ENCODE measurements at regions not wholly inside any gene's neighbourhood (a gene's known extent, or its start where the extent isn't known, plus 50 kb on each side); places are given as distances from the start of the nearest gene placed in this dataset.
A peak's percentile ranks its signal among the peaks of the same experiment; 100 is the strongest.

DNA sequence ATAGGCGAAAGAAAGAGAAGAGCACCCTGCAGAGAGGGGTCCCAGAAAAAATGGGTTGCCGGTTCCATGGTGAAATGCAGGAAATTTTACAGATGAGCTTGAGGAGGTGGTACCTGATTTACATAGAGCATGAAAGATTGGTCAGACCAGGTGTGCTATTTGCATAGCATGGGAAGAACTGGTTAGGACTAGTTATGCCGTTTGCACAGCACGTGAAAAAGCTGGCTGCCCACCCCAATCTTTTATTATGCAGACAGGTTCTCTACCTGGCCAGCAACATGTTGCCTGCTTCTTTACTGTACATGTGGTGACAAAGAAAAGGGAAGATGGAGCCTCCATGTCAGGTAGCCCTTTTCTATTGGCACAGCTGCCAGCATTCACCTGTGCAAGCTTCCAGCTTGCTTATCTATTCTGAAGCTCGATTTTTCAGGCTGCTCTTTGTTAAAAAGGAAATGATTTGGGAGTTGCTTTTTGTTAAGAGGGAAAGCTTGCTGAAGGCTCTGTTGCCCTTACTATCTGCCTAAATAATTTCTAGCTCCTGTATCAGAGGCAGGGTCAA lies 62.9 kb upstream of the ELK3 start:
- peaks cover 19% of the 10 kb centered on the region for H3K27me3 ChIP-seq (ENCODE audit: insufficient read depth, low read length)
- no peaks in the 10 kb centered on the region for H3K36me3 ChIP-seq (ENCODE audit: insufficient read depth, low read length)
- no peak overlapping the region for H3K27ac ChIP-seq (ENCODE audit: low read depth, low read length)
- H3K4me1 ChIP-seq (ENCODE audit: control insufficient read depth, insufficient read depth, low read length, unreplicated experiment), result peaks cover 7% of the 10 kb centered on the region
- H3K79me2 ChIP-seq (ENCODE audit: control insufficient read depth, insufficient read depth, low read length, unreplicated experiment), result no peaks in the 10 kb centered on the region
- no peak overlapping the region for H3K4me3 ChIP-seq (ENCODE audit: low read depth, low read length)
- no peak overlapping the region for H2AFZ ChIP-seq (ENCODE audit: low read length, unreplicated experiment)

DNA sequence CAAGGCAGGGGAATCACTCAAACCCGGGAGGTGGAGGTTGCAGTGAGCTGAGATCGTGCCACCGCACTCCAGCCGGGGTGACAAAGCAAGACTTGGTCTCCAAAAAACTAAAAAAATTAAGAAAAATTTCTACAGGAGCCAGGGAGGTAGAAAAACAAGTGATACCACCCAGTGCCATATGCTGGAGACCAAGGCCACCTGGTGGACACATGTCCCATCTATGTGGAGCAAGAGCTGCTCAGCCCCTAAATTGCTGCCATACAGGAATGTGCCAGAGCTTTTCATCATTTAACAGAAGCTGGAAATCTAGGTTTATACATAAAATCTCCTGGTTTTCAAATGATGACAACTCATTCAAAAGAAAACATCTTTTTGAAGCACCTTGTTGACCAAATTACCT lies 61.4 kb upstream of the ELK3 start:
- Histone ChIP-seq H3K4me1 (ENCODE audit: control insufficient read depth, insufficient read depth, low read length, unreplicated experiment) (peaks cover 15% of the 10 kb centered on the region), H3K4me3 (ENCODE audit: low read depth, low read length) (no peak overlapping the region), H3K27me3 (ENCODE audit: insufficient read depth, low read length) (peaks cover 19% of the 10 kb centered on the region), H3K27ac (ENCODE audit: low read depth, low read length) (no peak overlapping the region), H2AFZ (ENCODE audit: low read length, unreplicated experiment) (no peak overlapping the region), H3K79me2 (ENCODE audit: control insufficient read depth, insufficient read depth, low read length, unreplicated experiment) (no peaks in the 10 kb centered on the region), H3K36me3 (ENCODE audit: insufficient read depth, low read length) (no peaks in the 10 kb centered on the region)

DNA sequence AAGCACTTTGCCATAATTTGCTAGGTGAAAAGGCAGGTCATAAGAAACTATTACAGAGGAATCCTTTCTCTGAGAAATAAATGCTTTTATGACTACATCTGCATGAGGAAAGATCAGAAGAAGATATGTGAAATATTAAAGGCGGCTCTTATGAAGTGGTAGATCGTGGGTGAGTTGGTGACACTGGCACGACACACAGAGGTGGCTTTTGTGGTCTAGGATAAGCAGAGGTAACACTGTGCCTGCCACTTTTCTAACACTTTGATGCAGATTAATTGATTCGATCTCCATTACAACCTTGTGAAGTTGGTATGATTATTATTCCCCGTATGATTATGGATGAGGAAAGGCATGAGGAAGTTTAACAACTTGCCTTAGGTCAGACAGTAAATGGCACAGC lies 60.0 kb upstream of the ELK3 start:
- H3K4me3 ChIP-seq (ENCODE audit: low read depth, low read length), result no peak overlapping the region
- H3K36me3 ChIP-seq (ENCODE audit: insufficient read depth, low read length), result no peaks in the 10 kb centered on the region
- H3K27me3 ChIP-seq (ENCODE audit: insufficient read depth, low read length), result peaks cover 19% of the 10 kb centered on the region
- peaks cover 15% of the 10 kb centered on the region for H3K4me1 ChIP-seq (ENCODE audit: control insufficient read depth, insufficient read depth, low read length, unreplicated experiment)
- H2AFZ ChIP-seq (ENCODE audit: low read length, unreplicated experiment), result no peak overlapping the region
- H3K27ac ChIP-seq (ENCODE audit: low read depth, low read length), result no peak overlapping the region
- H3K79me2 ChIP-seq (ENCODE audit: control insufficient read depth, insufficient read depth, low read length, unreplicated experiment), result no peaks in the 10 kb centered on the region

DNA sequence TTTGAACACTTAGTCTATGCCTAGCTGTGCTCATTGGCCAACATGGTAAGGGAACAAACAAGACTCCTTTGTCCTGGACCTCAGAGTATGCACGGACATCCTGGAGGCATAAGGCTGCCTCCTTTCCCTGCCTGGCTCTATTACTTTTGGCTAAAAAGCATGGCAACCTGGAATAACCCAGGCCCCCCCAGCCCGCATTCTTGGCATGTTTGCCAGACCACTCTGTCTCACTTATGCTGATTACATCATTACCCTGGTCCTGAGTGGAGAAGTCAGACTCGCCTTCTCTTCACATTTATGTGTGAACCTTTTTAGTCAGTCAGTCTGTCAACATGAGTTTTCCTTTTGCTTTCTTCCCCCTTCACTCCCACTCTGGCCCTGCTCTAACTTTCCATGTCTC lies 58.0 kb upstream of the ELK3 start:
- Histone ChIP-seq H3K27ac (ENCODE audit: low read depth, low read length) (peak overlapping the region; percentile 45), H3K36me3 (ENCODE audit: insufficient read depth, low read length) (no peaks in the 10 kb centered on the region), H3K79me2 (ENCODE audit: control insufficient read depth, insufficient read depth, low read length, unreplicated experiment) (no peaks in the 10 kb centered on the region), H3K27me3 (ENCODE audit: insufficient read depth, low read length) (peaks cover 8% of the 10 kb centered on the region; the same call in 1 of the 2 replicates), H3K4me1 (ENCODE audit: control insufficient read depth, insufficient read depth, low read length, unreplicated experiment) (peaks cover 30% of the 10 kb centered on the region), H2AFZ (ENCODE audit: low read length, unreplicated experiment) (peak overlapping the region; percentile 28), H3K4me3 (ENCODE audit: low read depth, low read length) (peak overlapping the region; percentile 24; the same call in 1 of the 2 replicates)

DNA sequence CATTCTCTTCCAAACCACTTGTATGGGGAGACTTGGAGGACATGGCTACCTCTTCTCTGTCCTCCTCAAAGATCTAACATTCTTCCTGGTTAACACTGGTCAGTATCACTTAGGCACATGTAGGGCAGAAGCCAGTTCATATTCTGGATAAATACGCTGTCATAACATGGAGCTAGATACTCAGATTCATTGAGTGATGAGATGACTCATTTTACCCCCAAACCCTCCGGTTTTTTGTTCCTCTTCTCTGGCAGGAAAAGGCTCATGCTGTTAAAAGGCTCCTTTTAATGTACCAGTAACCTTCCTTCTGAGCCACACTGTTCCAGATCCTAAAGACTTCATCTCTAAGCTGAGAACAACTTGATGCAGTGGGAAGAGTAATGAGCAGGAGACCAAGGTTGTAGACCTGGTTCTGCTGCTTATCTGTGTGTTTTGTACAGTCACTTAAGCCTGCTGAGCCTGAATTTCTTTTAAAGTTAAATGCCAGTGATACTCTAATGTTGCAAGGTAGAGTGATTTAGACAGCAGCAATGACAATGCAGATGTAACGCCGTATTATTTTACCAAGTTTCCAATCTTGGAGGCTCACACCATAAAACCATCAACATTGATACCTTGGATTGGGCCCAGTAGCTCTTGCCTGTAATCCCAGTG lies 57.3 kb upstream of the ELK3 start:
- Histone ChIP-seq H3K4me3 (ENCODE audit: low read depth, low read length) (peak overlapping the region; percentile 24; the same call in 1 of the 2 replicates), H3K27ac (ENCODE audit: low read depth, low read length) (peak overlapping the region; percentile 45), H3K4me1 (ENCODE audit: control insufficient read depth, insufficient read depth, low read length, unreplicated experiment) (peaks cover 37% of the 10 kb centered on the region), H2AFZ (ENCODE audit: low read length, unreplicated experiment) (peak overlapping the region; percentile 28), H3K27me3 (ENCODE audit: insufficient read depth, low read length) (peaks cover under 1% of the 10 kb centered on the region; the same call in 1 of the 2 replicates), H3K79me2 (ENCODE audit: control insufficient read depth, insufficient read depth, low read length, unreplicated experiment) (no peaks in the 10 kb centered on the region), H3K36me3 (ENCODE audit: insufficient read depth, low read length) (no peaks in the 10 kb centered on the region)

DNA sequence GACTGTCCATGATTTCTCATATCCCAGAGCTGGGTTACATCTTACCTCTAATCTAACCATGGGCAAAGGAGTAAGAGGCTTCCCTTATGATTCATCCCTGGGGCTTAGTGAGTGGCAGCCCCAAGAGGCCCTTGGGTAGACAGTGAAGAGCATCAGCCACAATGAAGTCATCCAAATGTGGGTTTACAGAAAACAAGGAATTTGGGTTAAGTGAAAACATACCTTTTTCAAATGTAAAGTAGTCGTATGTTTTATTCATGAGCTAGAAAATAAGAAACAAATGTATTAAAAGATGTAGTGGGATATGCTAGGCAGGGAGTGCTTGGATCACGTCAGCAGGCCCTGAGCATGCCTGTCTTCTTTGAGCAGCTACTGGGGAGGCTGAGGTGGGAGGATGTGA lies 54.0 kb upstream of the ELK3 start:
- Histone ChIP-seq H3K27me3 (ENCODE audit: insufficient read depth, low read length) (no peaks in the 10 kb centered on the region), H3K36me3 (ENCODE audit: insufficient read depth, low read length) (no peaks in the 10 kb centered on the region), H3K79me2 (ENCODE audit: control insufficient read depth, insufficient read depth, low read length, unreplicated experiment) (no peaks in the 10 kb centered on the region), H3K4me3 (ENCODE audit: low read depth, low read length) (no peak overlapping the region), H2AFZ (ENCODE audit: low read length, unreplicated experiment) (no peak overlapping the region), H3K27ac (ENCODE audit: low read depth, low read length) (no peak overlapping the region), H3K4me1 (ENCODE audit: control insufficient read depth, insufficient read depth, low read length, unreplicated experiment) (peaks cover 47% of the 10 kb centered on the region)

DNA sequence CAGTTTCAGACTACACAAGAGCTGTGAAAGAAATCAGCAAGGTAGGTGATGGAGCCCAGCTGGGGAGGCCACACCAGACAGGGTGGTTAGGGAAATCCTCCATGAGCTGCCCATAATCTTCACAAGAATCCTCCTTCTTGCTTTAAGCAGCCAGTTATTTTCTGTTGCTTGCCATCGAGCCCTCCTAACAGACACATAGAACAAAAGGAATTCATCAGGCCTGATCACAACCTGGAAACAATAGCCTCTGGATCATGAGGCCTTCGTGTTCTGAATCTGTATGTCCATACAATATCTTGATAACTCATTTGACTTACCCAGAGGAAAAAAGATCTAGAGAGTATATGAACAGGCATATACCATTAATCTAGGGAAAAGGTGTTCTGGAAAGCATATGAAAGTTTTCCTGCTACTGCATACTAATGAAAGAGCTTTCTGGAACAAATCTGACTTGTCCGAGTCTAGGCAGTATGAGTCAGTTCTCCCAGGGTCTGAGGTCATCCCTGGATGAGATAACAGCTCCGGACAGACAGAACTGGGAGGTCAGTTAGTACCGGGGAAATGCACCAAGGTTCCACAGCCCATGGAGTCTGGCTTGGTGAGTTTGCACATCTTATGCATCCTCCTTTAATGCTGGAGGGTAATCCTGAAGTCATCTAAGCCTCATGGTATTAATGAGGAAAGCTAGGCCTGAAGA lies 52.8 kb upstream of the ELK3 start:
- Histone ChIP-seq H3K4me1 (ENCODE audit: control insufficient read depth, insufficient read depth, low read length, unreplicated experiment) (peaks cover 40% of the 10 kb centered on the region), H2AFZ (ENCODE audit: low read length, unreplicated experiment) (peak overlapping the region; percentile 37), H3K36me3 (ENCODE audit: insufficient read depth, low read length) (no peaks in the 10 kb centered on the region), H3K27ac (ENCODE audit: low read depth, low read length) (peak overlapping the region; percentile 52), H3K79me2 (ENCODE audit: control insufficient read depth, insufficient read depth, low read length, unreplicated experiment) (no peaks in the 10 kb centered on the region), H3K27me3 (ENCODE audit: insufficient read depth, low read length) (no peaks in the 10 kb centered on the region), H3K4me3 (ENCODE audit: low read depth, low read length) (no peak overlapping the region; the same call in 1 of the 2 replicates)

DNA sequence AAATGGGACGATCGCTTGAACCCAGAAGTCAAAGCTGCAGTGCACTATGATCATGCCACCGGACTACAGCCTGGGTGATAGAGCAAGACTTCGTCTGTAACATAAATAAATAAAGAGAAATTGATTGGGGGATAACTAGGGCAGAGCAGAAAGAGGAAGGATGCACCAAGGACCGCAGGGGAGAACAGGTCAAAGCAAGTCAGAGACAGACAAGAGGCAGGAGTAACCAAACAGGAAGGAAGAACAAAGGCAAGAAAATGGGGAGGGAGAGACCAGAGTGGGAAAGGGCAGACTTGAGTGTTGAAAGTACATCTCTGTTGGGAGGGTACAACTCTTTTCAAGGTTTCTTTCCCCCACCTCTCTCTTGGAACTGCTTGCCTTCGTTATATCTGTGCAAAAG lies 50.8 kb upstream of the ELK3 start:
- peaks cover 32% of the 10 kb centered on the region for H3K4me1 ChIP-seq (ENCODE audit: control insufficient read depth, insufficient read depth, low read length, unreplicated experiment)
- H3K4me3 ChIP-seq (ENCODE audit: low read depth, low read length), result no peak overlapping the region
- H3K36me3 ChIP-seq (ENCODE audit: insufficient read depth, low read length), result no peaks in the 10 kb centered on the region
- H3K27ac ChIP-seq (ENCODE audit: low read depth, low read length), result no peak overlapping the region
- peak overlapping the region; percentile 12 for H2AFZ ChIP-seq (ENCODE audit: low read length, unreplicated experiment)
- no peaks in the 10 kb centered on the region for H3K27me3 ChIP-seq (ENCODE audit: insufficient read depth, low read length)
- no peaks in the 10 kb centered on the region for H3K79me2 ChIP-seq (ENCODE audit: control insufficient read depth, insufficient read depth, low read length, unreplicated experiment)

DNA sequence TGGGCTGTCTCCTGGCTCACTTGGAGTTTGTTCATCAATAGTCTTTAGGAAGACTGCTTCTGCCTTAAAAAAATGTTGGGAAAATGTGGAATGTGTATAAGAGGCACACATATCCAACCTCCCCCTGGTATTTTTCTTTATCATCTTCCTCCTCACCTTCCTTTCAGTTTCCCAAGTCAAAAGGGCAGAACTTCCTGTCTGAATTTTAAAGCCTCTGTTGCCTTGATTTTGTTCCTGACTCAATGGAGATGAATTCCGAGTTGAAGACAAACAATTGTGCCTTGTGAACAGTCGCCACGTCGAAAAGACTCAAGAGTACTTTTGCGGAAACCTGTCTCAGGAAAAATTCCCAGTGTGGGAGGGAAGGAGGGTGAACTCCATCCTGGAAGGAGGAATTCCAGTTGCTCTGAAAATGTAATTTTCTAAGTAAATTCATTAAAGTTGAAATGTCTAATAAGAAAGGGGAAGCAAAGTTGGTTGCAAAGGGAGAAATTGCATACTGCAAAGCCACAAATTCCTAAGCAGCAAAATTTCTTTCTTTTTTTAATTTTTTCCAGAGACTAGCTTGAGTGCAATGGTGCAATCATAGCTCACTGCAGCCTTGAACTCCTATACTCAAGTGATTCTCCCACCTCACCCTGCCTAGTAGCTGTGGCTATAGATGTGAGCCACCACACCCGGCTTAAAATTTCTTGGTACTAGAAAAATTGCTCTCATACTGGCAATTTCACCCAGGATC lies 50.2 kb upstream of the ELK3 start:
- no peak overlapping the region for H3K27ac ChIP-seq (ENCODE audit: low read depth, low read length)
- H3K4me1 ChIP-seq (ENCODE audit: control insufficient read depth, insufficient read depth, low read length, unreplicated experiment), result peaks cover 32% of the 10 kb centered on the region
- H3K27me3 ChIP-seq (ENCODE audit: insufficient read depth, low read length), result no peaks in the 10 kb centered on the region
- H2AFZ ChIP-seq (ENCODE audit: low read length, unreplicated experiment), result peak overlapping the region; percentile 16
- H3K4me3 ChIP-seq (ENCODE audit: low read depth, low read length), result peak overlapping the region; percentile 14; the same call in 1 of the 2 replicates
- no peaks in the 10 kb centered on the region for H3K36me3 ChIP-seq (ENCODE audit: insufficient read depth, low read length)
- H3K79me2 ChIP-seq (ENCODE audit: control insufficient read depth, insufficient read depth, low read length, unreplicated experiment), result no peaks in the 10 kb centered on the region

All from ACC112 (cell line).